ENCODE measurements at regions not wholly inside any gene's neighbourhood (a gene's known extent, or its start where the extent isn't known, plus 50 kb on each side); places are given as distances from the start of the nearest gene placed in this dataset.

GRCh38 chr10:57898231-57898630, 369.5 kb downstream of the IPMK start:
- no peaks in the 10 kb centered on the region for H3K79me2 ChIP-seq (ENCODE audit: control insufficient read depth, insufficient read depth, low read length)
- no peaks in the 10 kb centered on the region for H3K36me3 ChIP-seq (ENCODE audit: control insufficient read depth in 2 of 2, extremely low read depth in 1 of 2, insufficient read depth in 2 of 2, low read length in 2 of 2)
- H3K4me2 ChIP-seq (ENCODE audit: control insufficient read depth, extremely low read depth, insufficient read depth, low read depth, low read length), result no peak overlapping the region
- no peak overlapping the region for H3K27ac ChIP-seq (ENCODE audit: control insufficient read depth, insufficient read depth, low read length)
- dilution Hi-C loops (cut with MboI; ENCODE audit: extremely low pct_ligation_motif_present, low sequenced_read_pairs), result no loop called here
- no peaks in the 10 kb centered on the region for H4K20me1 ChIP-seq (ENCODE audit: control insufficient read depth, extremely low read depth, insufficient read depth, low read length)
- FAIRE-seq, result no peak
- H3K9me1 ChIP-seq (ENCODE audit: control insufficient read depth, extremely low read depth, insufficient read depth, low read length), result no peaks in the 10 kb centered on the region
- TF ChIP-seq EZH2 (IDR thresholded peaks at IDR 0.05; ENCODE audit: low read length) (no peak), CTCF (optimal IDR thresholded peaks at IDR 0.05 in 1 of 3, IDR thresholded peaks at IDR 0.05 in 1 of 3, conservative IDR thresholded peaks at IDR 0.05 in 1 of 3; ENCODE audit: extremely low read depth in 1 of 3, insufficient read depth in 2 of 3, low read length in 3 of 3) (no peak)
- DNase-seq (ENCODE audit: low read depth, low spot score), result no peak
- H3K9ac ChIP-seq (ENCODE audit: control insufficient read depth, extremely low read depth, insufficient read depth, low read length), result no peak overlapping the region
- H3K9me3 ChIP-seq (ENCODE audit: control insufficient read depth, low read depth, low read length), result no peaks in the 10 kb centered on the region
- H3K27me3 ChIP-seq (ENCODE audit: control insufficient read depth, extremely low read depth, insufficient read depth, low read length), result no peaks in the 10 kb centered on the region
- H2AFZ ChIP-seq (ENCODE audit: control insufficient read depth, low read length), result no peak overlapping the region
- no peaks in the 10 kb centered on the region for H3K4me1 ChIP-seq (ENCODE audit: control insufficient read depth, extremely low read depth, insufficient read depth, low read length)
- no peak overlapping the region for H3K4me3 ChIP-seq (ENCODE audit: control insufficient read depth in 2 of 3, extremely low read depth in 1 of 3, insufficient read depth in 2 of 3, low read depth in 1 of 3, low read length in 3 of 3)

GRCh38 chr10:57897611-57898010, 370.1 kb downstream of the IPMK start:
- Histone ChIP-seq H3K79me2 (ENCODE audit: control insufficient read depth, insufficient read depth, low read length) (no peaks in the 10 kb centered on the region), H3K4me1 (ENCODE audit: control insufficient read depth, extremely low read depth, insufficient read depth, low read length) (no peaks in the 10 kb centered on the region), H3K27me3 (ENCODE audit: control insufficient read depth, extremely low read depth, insufficient read depth, low read length) (no peaks in the 10 kb centered on the region), H4K20me1 (ENCODE audit: control insufficient read depth, extremely low read depth, insufficient read depth, low read length) (no peaks in the 10 kb centered on the region), H2AFZ (ENCODE audit: control insufficient read depth, low read length) (no peak overlapping the region), H3K9ac (ENCODE audit: control insufficient read depth, extremely low read depth, insufficient read depth, low read length) (no peak overlapping the region), H3K9me1 (ENCODE audit: control insufficient read depth, extremely low read depth, insufficient read depth, low read length) (no peaks in the 10 kb centered on the region), H3K4me2 (ENCODE audit: control insufficient read depth, extremely low read depth, insufficient read depth, low read depth, low read length) (no peak overlapping the region), H3K4me3 (ENCODE audit: control insufficient read depth in 2 of 3, extremely low read depth in 1 of 3, insufficient read depth in 2 of 3, low read depth in 1 of 3, low read length in 3 of 3) (no peak overlapping the region), H3K9me3 (ENCODE audit: control insufficient read depth, low read depth, low read length) (no peaks in the 10 kb centered on the region), H3K36me3 (ENCODE audit: control insufficient read depth in 2 of 2, extremely low read depth in 1 of 2, insufficient read depth in 2 of 2, low read length in 2 of 2) (no peaks in the 10 kb centered on the region), H3K27ac (ENCODE audit: control insufficient read depth, insufficient read depth, low read length) (no peak overlapping the region)
- no peak for FAIRE-seq
- DNase-seq (ENCODE audit: low read depth, low spot score), result no peak
- dilution Hi-C loops (cut with MboI; ENCODE audit: extremely low pct_ligation_motif_present, low sequenced_read_pairs), result no loop called here
- no peak for TF ChIP-seq EZH2 (IDR thresholded peaks at IDR 0.05; ENCODE audit: low read length)

- Histone ChIP-seq H3K4me1 (ENCODE audit: control insufficient read depth, extremely low read depth, insufficient read depth, low read length) (no peaks in the 10 kb centered on the region), H3K36me3 (ENCODE audit: control insufficient read depth in 2 of 2, extremely low read depth in 1 of 2, insufficient read depth in 2 of 2, low read length in 2 of 2) (no peaks in the 10 kb centered on the region), H3K9me3 (ENCODE audit: control insufficient read depth, low read depth, low read length) (no peaks in the 10 kb centered on the region), H3K27ac (ENCODE audit: control insufficient read depth, insufficient read depth, low read length) (no peak overlapping the region), H3K9ac (ENCODE audit: control insufficient read depth, extremely low read depth, insufficient read depth, low read length) (no peak overlapping the region), H3K4me2 (ENCODE audit: control insufficient read depth, extremely low read depth, insufficient read depth, low read depth, low read length) (no peak overlapping the region), H3K9me1 (ENCODE audit: control insufficient read depth, extremely low read depth, insufficient read depth, low read length) (no peaks in the 10 kb centered on the region), H2AFZ (ENCODE audit: control insufficient read depth, low read length) (no peak overlapping the region), H3K79me2 (ENCODE audit: control insufficient read depth, insufficient read depth, low read length) (no peaks in the 10 kb centered on the region), H3K27me3 (ENCODE audit: control insufficient read depth, extremely low read depth, insufficient read depth, low read length) (no peaks in the 10 kb centered on the region), H4K20me1 (ENCODE audit: control insufficient read depth, extremely low read depth, insufficient read depth, low read length) (no peaks in the 10 kb centered on the region), H3K4me3 (ENCODE audit: control insufficient read depth in 2 of 3, extremely low read depth in 1 of 3, insufficient read depth in 2 of 3, low read depth in 1 of 3, low read length in 3 of 3) (no peak overlapping the region)
- dilution Hi-C loops (cut with MboI; ENCODE audit: extremely low pct_ligation_motif_present, low sequenced_read_pairs), result no loop called here
- FAIRE-seq (no peak), DNase-seq (ENCODE audit: low read depth, low spot score) (no peak)
- TF ChIP-seq CTCF (optimal IDR thresholded peaks at IDR 0.05 in 1 of 3, IDR thresholded peaks at IDR 0.05 in 1 of 3, conservative IDR thresholded peaks at IDR 0.05 in 1 of 3; ENCODE audit: extremely low read depth in 1 of 3, insufficient read depth in 2 of 3, low read length in 3 of 3), result no peak
- TF ChIP-seq EZH2 (IDR thresholded peaks at IDR 0.05; ENCODE audit: low read length), result no peak
These were observed 373.3 kb downstream of the IPMK start for GRCh38 chr10:57894361-57894760.

Measured in keratinocyte (primary cell).